Hematopoietic multipotent progenitor cell treated with erythropoietin and hydrocortisone succinate and interleukin-3 and kit ligand, for 8 days (in vitro differentiated cells): ENCODE measurements at regions not wholly inside any gene's neighbourhood (a gene's known extent, or its start where the extent isn't known, plus 50 kb on each side); places are given as distances from the start of the nearest gene placed in this dataset.
"Not testable (repeated sequence)": the region's sequence is repeated elsewhere in the genome, so short reads cannot be mapped to it uniquely, and the experiment has no call there.

ENCODE experiments used
- DNase-seq: peaks from one replicate; pipeline ENCODE4 v3.0.0-alpha.2; 2015

GRCh38 chr15:25171111-25171811 is 216.5 kb downstream of the SNRPN start:
- DNase-seq = no peak

- no peak for DNase-seq
Observed at GRCh38 chr15:25171856-25172687, 217.3 kb downstream of the SNRPN start.

GRCh38 chr15:25172691-25173090 is 217.9 kb downstream of the SNRPN start:
- no peak for DNase-seq

- no peak for DNase-seq
Observed at GRCh38 chr15:25173241-25174028, 218.6 kb downstream of the SNRPN start.

GRCh38 chr15:25174149-25174548 is 219.4 kb downstream of the SNRPN start:
- DNase-seq = not testable (repeated sequence)

GRCh38 chr15:25175033-25175788 is 220.4 kb downstream of the SNRPN start:
- no peak for DNase-seq

- DNase-seq = no peak
Observed at GRCh38 chr15:25175789-25176615, 221.2 kb downstream of the SNRPN start.

GRCh38 chr15:25176616-25176923 is 221.8 kb downstream of the SNRPN start:
- DNase-seq = no peak

- DNase-seq = no peak
Observed at GRCh38 chr15:25176991-25177954, 222.5 kb downstream of the SNRPN start.

GRCh38 chr15:25177955-25178801 is 223.4 kb downstream of the SNRPN start:
- DNase-seq = no peak

- no peak for DNase-seq
Observed at GRCh38 chr15:25178835-25179672, 224.3 kb downstream of the SNRPN start.

- no peak for DNase-seq
Observed at GRCh38 chr15:25179673-25180511, 225.1 kb downstream of the SNRPN start.

GRCh38 chr15:25180606-25181292 is 226.0 kb downstream of the SNRPN start:
- DNase-seq = no peak

GRCh38 chr15:25181293-25182097 is 226.7 kb downstream of the SNRPN start:
- no peak for DNase-seq

- no peak for DNase-seq
Observed at GRCh38 chr15:25182098-25182478, 227.3 kb downstream of the SNRPN start.

GRCh38 chr15:25182736-25183445 is 228.1 kb downstream of the SNRPN start:
- no peak for DNase-seq
